GM21576 (cell line): ENCODE measurements at regions not wholly inside any gene's neighbourhood (a gene's known extent, or its start where the extent isn't known, plus 50 kb on each side); places are given as distances from the start of the nearest gene placed in this dataset.

Experiments used
- ATAC-seq: cut with Tn5 transposase; IDR thresholded peaks from one replicate; pipeline ENCODE4 v1.9.1; 2021; ENCODE audit warnings: mild to moderate bottlenecking, moderate library complexity; ENCODE audit not compliant: unreplicated experiment

DNA sequence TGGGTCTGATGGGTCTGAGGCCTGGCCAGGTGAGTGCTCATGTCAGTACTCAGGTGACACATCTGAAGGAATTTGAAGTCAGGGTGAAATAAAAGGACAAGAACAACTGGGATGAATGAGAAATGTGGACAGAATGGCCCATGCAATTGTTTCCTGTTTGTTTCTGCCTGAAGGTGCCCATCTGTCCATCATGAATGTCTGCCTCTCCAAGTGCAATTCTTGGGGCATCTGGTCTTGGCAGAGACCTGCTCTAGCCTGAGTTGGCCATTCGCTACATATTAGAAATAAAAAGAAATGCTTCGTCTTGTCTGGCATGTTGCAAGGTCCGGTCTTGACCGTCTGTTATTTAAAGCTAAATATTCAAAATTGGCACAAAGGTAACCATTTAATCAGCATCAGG is 142.0 kb upstream of the AGBL1 start:
- no peak for ATAC-seq

DNA sequence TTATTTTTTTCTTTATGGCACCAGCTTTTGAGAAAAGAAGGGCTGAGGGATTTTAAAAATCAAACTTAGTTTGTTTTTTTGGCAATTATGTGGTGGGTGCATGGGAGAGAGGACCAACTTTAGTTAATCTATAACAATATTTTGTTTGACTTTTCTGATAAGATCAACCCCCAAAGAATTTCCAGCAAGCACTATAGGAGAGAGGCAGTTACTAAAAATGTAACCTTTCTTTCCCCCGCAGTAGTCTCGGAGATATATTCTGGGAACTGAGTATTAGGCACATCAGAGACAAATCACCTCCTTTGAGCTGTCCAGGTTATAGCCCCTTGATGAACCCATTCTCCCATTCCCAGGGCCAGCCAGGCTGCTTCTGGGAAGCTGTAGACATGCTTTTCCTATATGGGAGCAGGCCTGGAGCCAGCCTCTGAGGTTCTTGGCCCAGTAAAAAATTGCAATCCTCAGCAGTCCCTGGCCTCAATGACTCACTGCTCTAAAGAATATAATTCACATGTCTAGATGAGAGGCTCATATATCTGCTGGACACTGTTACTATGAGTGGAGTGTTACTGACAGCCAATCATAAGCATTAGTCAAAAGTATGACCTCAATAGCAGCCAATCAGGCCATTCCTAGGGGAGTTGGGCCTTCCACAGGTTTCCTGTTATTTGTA is 138.3 kb upstream of the AGBL1 start:
- ATAC-seq: no peak

DNA sequence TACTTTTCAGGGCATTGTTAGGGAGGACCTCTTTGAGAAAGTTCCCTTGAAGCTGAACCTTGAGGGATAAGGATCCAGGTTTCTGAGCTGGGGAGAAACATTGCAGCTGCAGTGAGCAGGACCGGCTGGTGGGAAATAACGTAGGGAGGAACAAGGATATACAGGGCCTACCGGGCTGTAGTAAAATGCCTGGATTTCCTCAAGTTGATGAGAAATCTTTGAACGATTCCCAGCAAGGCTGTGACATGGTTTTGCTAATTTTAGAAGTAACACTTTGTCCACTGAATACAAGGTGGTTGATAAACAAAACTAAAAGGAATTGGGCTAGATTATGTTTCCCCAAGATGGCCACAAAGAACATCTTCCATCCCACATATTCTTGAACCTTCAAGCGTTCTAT is 137.0 kb upstream of the AGBL1 start:
- no peak for ATAC-seq

DNA sequence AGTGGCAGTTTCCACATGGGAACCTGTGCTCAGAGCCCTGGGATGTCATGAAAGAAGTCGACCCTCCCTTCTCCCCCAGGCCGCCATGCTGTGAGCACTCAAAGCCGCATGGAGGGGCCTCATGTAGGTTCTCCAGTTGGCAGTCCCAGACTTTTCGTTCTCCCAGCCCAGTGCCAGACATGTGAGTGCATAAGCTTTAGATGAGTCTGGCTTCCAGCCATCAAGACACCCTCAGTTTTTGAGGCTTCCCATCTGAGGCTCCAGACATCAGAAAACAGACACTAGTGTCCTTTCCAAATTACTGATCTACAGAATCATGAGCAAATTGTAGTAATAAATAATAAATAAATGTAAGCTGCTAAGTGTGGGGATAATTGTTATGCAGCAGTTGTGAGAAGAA is 136.5 kb upstream of the AGBL1 start:
- no peak for ATAC-seq

DNA sequence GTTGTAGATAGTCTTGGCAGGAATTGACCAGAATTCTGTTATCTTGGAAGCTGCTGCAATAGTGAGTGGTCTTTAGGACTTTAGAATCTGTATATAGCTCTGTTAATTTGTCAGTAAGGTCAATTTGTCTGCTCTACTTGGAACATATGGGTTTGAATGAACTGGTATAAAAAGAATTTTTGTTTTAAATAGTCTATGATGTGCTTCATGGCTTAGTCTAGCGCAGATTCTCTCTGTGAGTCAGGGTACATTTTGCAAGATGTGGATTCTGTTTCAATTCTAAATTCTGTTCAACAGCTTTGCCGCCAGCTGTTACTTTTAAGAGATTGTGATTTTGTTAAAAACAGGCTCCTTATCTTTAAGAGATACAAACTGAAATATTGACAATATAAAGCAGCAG is 135.9 kb upstream of the AGBL1 start:
- no peak for ATAC-seq

DNA sequence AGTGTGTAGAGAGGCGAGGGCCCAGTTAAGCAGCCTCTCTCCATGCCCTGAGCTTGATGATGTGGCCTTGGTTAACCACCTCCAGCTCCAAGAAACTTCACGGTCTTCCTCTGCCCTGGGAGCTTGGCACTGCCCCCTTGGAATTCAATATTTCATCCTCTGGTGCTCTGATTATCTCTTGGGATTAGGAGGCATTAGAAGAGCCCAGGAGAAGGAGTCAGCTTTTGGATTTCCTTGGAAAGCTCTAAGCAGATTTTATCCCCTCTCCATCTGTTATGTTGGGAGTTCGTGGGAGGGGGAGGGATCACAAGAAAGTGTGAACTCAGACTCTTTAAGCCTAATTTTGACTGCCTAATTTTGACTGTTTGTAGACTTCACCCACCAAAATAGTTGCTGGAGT is 132.7 kb upstream of the AGBL1 start:
- ATAC-seq: no peak

DNA sequence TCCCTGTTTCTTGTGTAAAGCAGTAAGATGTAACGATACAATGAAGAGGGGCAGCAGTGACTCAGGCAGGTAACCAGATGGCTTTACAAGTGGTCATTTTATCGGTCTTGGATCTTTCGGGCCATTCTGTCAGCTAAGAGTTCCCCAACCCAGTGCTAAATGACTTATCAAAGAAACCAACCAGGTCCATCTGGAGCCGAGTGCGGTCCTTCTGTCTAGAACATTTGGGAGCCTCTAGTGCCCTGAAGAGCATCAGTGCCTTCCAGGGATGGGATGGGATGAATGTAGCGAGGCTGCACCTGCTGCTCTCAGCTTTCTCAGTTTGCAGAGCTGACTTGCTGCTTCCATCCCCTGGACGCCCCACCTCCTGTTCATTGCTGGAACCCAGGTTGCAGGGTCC is 131.7 kb upstream of the AGBL1 start:
- no peak for ATAC-seq

DNA sequence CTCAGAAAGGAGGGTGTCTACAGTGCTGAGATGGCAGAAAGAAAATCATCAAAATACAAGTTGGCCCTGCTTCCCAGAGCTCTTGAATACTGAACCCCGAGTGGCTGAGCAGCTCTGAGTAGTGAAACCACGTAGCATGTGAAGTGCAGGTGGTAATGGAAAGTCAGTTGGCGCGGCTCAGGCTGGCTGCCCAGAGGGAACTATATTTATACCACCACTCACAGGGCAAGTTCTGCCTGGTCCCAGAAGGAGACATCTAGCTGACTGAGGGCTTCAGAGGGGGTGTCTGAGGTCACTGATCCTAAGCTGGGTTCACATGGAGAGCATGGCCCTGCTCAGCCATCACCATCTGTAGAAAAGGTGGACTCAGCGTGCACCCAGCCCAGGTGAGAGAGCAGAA is 129.6 kb upstream of the AGBL1 start:
- ATAC-seq: peak; percentile 92

DNA sequence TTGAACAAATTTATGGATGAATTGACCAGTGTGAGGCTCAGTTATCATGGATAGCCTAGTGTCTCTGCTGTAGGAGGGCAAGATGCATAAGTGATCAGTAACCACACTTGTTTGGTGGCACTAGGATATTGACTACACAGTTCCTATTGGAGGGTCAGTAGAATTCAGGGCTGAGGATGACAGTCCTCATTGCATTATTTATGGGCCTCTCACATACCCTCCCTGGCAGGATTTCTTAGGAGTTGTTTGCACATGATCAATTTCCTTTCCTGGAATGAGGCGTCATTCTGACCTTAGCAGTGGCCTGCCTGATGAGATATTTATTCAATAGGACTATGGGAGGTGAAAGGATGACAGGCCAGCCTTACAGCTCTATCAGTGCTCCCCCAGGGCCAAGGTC is 125.1 kb upstream of the AGBL1 start:
- no peak for ATAC-seq

DNA sequence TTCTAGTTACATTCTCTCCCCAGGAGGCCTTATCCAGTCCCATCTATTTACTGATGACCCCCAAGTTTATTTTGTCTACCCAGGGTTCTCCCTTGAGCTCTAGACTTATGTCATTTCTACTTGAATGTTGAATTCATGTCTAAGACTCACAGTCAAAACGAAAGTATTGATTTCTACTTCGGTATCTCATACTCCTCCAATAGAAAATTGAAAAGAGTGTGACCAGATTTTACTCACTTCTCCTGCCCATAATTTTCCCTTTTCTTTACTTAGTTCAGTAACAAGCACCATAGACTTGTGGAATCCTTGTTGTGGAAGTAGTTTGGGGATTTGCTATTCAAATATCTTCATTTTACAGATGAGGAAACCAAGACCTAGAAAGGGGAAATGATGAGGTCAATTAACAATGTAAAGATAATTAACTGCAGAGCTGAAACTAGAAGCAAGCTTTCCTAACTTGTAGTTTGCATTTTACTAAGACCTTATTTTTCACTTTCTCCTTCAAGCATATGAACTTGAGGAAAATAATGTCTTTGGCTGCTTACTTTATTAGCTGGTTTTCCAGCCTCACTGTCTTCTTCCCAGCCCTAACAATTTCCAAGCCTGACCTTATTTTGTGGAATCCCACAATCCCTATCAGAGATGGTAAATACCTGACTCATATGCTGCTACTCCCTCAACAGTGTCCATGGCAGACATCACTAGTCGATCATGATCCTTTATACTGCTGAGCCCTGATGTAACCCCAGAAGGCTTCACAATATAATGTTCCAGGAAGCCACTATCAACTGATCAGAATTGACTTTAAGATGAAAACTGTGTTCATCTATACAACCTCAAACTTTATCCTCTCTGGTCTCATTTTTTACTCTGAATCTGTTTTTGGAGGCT is 123.9 kb upstream of the AGBL1 start:
- ATAC-seq: peak; percentile 79

DNA sequence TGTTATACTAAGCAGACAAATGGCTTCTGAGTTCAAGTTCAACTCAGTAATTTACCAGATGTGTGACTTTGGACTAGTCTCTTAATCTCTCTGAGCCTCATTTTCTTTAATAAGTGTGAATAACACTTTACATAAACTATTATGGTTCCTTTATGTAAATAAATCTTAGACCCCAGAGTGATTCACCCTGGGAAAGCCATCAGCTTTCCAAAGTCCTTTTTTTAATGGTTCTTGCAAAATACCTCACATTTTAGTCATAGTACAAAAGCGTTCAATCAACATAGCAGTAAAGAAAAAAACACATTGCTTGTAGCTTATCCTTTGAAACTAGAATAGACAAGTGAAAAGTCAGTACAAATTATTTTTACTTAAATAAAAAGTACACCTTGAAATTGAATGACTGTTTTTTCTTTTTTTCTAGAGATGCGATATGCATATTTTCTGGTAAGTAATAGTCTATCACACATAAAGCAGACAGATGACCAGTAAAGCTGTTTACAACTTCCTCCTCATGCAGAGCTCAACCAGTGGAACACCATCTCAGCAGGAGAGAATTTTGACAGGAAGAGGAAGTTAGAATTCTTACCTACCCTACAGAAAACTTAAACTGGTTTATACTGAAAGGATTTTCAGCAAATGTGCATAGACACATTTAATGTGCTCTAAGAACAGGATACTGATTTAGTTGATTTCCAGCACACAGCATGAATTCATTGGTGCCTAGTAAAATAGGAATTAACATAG is 123.0 kb upstream of the AGBL1 start:
- no peak for ATAC-seq

DNA sequence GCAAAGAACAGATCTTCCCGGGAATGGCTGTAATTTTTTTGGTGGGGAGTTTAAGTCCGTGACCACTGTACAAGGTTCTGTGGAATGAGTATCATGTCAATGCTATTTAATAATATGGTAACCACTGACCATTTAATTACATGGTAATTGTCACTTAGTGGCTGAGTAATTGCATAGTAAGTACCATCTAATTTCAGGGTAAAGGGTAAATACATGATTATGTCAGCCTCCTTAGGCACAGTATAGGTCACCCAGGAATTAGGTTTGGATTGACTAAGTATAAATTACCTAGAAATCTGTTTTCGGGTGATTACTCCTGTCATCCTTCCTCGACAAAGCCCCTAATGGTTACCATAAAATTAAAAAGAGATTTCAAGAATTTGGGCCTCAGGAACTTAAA is 120.1 kb upstream of the AGBL1 start:
- ATAC-seq: no peak

DNA sequence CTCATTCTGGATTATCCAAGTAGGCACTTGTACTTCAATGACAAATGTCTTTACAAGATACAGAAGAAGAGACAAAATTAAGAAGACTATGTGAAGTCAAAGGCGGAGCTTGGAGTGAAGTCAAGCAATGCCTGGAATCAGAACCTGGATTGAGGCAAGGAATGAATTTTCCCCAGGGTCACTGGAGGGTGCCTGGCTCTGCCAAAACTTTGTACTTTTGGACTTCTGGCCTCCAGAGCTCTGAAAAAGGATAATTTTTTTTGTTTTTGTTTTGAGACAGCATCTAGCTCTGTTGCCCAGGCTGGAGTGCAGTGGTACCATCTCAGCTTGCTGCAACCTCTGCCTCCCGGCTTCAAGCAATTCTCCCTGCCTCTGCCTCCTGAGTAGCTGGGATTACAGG is 119.3 kb upstream of the AGBL1 start:
- no peak for ATAC-seq

DNA sequence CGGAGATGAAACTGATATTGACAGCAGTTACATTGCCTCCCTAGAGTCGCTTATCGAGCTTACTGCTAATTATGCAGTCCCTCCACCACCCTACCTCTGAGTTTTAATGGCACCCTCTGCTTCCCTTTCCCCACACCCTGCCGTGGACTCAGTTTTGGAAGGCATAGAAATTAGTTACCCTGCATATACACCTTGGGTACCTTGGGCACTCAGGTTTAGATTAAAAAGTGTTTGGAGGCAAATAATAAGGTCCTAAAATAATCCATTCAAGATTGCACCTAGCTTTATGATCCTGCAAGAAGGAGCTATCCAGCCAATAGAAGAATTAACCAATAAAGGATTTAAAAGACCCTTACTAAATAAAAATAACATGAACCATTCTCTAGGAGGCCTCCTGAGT is 117.8 kb upstream of the AGBL1 start:
- no peak for ATAC-seq

DNA sequence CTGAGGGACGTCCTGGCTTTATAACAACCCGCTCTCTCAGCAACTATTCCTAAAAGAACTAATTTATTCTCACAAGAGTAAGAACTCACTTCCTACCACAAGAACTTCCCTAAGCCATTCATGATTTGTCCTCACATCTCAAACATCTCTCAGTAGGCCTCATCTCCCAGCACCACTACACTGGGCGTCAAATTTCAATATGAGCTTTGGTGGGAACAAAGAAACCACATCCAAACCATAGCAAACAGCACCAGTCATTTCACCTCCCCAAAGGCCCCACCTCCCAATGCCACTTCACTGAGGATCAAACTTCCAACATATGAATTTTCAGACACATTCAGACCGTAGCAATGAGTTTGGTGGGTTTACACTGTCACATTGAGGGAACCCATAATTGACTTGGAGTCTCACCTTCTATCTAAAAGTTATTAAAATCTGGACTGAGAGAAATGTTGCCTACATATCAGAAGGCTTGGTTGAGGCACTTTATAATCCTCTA is 116.4 kb upstream of the AGBL1 start:
- no peak for ATAC-seq

DNA sequence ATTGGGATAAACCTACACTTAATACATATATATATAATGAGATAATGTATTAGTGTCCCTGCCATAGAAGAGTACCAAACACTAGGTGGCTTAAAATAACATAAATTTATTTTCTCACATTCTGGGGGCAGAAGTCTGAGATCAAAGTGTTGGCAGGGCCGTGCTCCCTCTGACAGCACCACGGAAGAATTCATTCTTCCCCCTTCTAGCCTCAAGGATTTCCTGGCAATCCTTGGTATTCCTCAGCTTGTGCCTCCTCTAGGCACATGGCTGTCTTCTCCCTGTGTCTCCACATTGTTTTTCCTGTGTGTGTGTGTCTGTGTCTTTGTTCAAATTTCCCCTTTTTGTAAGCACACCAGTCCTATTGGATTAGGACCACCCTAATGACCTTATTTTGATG is 115.2 kb upstream of the AGBL1 start:
- ATAC-seq: no peak

DNA sequence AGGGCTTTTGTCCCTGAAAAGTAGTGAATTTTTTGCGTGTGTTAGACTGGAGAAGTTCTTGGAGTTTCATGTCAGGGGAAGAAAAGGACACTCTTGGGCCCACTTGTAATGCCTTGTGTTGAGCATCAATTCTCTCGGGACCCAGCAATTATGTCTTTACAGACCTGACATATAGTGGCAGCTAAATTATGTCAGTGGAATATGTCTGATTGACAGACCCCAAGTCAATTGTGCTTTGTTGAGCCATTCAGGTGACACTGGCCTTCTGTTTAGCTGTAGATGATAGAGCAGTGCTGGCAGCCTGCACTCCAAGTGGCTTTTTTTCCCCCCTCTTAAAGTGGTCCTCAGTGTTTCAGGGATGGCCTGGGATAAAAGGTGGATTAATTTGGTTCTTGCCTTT is 112.1 kb upstream of the AGBL1 start:
- no peak for ATAC-seq

DNA sequence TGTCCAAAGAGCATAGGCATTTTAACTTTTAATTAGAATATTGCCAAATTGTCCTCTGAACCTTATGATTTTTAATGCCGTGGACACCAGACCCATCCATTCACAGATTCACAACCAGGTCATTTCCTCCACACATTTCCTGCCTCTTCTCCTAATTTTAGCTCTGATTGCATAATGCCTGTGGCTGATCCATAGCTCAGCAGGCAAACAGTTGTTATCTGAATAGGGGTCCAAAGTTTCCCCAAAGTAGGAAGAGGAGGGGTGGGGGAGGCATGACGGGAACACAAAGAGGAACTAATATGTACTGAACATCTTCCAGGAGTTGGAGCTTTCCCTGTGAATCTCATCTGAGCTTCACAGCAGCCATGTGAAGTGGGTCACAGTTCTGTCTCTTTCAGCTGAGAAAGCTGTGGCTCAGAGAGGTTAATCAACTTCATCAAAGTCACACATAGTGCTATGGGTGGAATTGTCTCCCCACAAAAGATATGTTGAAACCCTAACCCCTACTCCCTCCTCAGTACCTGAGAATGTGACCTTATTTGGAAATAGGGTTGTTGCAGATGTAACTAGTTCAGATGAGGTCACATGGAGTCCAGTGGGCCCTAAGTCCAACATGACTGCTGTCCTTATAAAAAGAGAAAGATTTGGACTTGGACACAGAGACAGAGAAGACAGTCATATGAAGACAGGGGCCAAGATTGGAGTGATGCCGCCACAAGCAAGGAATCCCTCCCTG is 106.7 kb upstream of the AGBL1 start:
- no peak for ATAC-seq

DNA sequence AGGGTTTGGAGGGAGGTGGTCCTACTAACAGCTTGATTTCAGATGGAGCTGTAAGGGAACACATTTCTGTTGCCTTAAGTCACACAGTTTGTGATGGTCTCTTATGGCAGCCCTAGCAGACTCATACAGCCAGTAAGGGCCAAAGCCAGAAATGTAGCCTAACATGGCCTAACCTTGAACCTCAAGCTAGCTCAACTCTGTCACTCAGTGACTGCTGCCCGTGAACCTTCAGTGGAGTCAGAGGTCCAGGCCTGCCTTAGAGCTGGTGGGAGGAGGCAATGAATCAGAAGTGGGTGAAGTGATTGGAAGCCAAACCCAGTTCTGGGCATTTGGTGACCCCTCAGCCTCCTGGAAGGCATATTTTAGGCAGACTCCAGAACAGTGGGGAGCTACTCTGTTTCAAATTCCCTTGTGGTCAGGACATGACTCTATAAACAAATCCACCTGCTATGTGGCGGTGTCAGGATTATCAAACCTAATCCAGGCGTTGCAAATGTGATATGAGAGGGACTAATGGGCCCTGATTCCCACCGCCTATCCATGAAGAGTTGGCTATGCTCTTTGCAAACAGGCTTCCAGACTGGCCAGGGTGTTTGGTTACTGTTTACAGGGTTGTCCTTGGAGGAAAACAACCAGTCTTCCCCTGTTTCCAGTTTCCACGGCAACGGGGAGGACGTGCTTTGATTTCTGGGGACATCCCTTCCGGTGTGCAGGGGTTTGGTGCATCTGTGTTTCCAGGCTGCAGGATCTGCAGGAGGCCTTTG is 105.9 kb upstream of the AGBL1 start:
- no peak for ATAC-seq

DNA sequence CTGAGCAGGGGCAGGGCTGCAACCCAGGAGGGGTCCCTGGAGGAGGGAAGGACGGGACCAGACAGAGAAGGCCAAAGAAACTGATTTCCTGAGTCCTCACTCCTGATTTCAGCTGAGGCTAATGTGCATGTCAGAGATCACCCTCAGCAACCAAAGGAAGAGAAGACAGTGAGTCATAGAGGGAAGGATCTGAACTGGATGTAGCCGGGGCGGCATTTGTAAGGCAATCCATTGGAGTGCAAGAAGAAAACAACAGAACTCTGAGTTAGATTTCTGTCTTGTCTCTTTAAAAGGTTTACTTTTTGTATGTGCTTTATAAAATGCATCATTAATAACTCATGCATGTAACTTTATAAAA is 105.3 kb upstream of the AGBL1 start:
- no peak for ATAC-seq
